GM21526 (cell line): ENCODE measurements at regions not wholly inside any gene's neighbourhood (a gene's known extent, or its start where the extent isn't known, plus 50 kb on each side); places are given as distances from the start of the nearest gene placed in this dataset.

ENCODE experiments used
- ATAC-seq: cut with Tn5 transposase; IDR thresholded peaks from one replicate; pipeline ENCODE4 v1.9.1; 2021; ENCODE audit warnings: moderate library complexity; ENCODE audit not compliant: unreplicated experiment, low FRiP score

- no peak for ATAC-seq
Observed at GRCh38 chr10:53749439-53749838, 976.9 kb upstream of the MBL2 start.

GRCh38 chr10:53748319-53748718 is 975.7 kb upstream of the MBL2 start:
- no peak for ATAC-seq

- ATAC-seq: no peak
Observed at GRCh38 chr10:53744746-53745145, 972.2 kb upstream of the MBL2 start.

GRCh38 chr10:53744176-53744575 is 971.6 kb upstream of the MBL2 start:
- ATAC-seq: no peak

- ATAC-seq: no peak
Observed at GRCh38 chr10:53737132-53737531, 964.5 kb upstream of the MBL2 start.

GRCh38 chr10:53726921-53727320 is 954.3 kb upstream of the MBL2 start:
- no peak for ATAC-seq

- ATAC-seq: no peak
Observed at GRCh38 chr10:53724581-53724980, 952.0 kb upstream of the MBL2 start.

GRCh38 chr10:53719658-53720057 is 947.1 kb upstream of the MBL2 start:
- ATAC-seq: no peak

- ATAC-seq: no peak
Observed at GRCh38 chr10:53716156-53716555, 943.6 kb upstream of the MBL2 start.

- ATAC-seq: no peak
Observed at GRCh38 chr10:53713431-53713830, 940.8 kb upstream of the MBL2 start.

- ATAC-seq: no peak
Observed at GRCh38 chr10:53702489-53702888, 929.9 kb upstream of the MBL2 start.

GRCh38 chr10:53701213-53701612 is 928.6 kb upstream of the MBL2 start:
- no peak for ATAC-seq

- no peak for ATAC-seq
Observed at GRCh38 chr10:53700278-53700677, 927.7 kb upstream of the MBL2 start.

GRCh38 chr10:53699684-53700083 is 927.1 kb upstream of the MBL2 start:
- ATAC-seq: no peak

GRCh38 chr10:53699231-53699630 is 926.6 kb upstream of the MBL2 start:
- ATAC-seq: no peak

- ATAC-seq: no peak
Observed at GRCh38 chr10:53697038-53697437, 924.5 kb upstream of the MBL2 start.

- no peak for ATAC-seq
Observed at GRCh38 chr10:53690524-53691240, 918.1 kb upstream of the MBL2 start.

GRCh38 chr10:53687800-53688199 is 915.2 kb upstream of the MBL2 start:
- ATAC-seq: no peak

GRCh38 chr10:53682885-53683284 is 910.3 kb upstream of the MBL2 start:
- ATAC-seq: no peak

- ATAC-seq: no peak
Observed at GRCh38 chr10:53682458-53682857, 909.9 kb upstream of the MBL2 start.

- no peak for ATAC-seq
Observed at GRCh38 chr10:53679666-53680065, 907.1 kb upstream of the MBL2 start.

- no peak for ATAC-seq
Observed at GRCh38 chr10:53675177-53675576, 902.6 kb upstream of the MBL2 start.

- no peak for ATAC-seq
Observed at GRCh38 chr10:53667063-53667462, 894.5 kb upstream of the MBL2 start.
